GM12878 (cell line): ENCODE measurements at regions not wholly inside any gene's neighbourhood (a gene's known extent, or its start where the extent isn't known, plus 50 kb on each side); places are given as distances from the start of the nearest gene placed in this dataset.

Experiments
- ATAC-seq: fragments of 200-7000 bp; cut with Tn5 transposase; 3 replicates; pipeline ENCODE4 v1.9.1; 2020; ENCODE audit warnings: mild to moderate bottlenecking, moderate library complexity
- BruUV-seq: library from RNA; stranded (reverse); fragments of 400-500 nt; replicated peaks from 2 replicates; lab custom pipeline; 2021; lab: Mats Ljungman, UMichigan
- CTCF ChIA-PET: fragments of 300-600 bp; sonication (Branson Sonifier 250); formaldehyde crosslinking; extraction: SDS; loops from one replicate; lab custom pipeline; 2021; ENCODE audit warnings: inconsistent platforms; lab: Yijun Ruan, JAX
- POLR2A ChIA-PET: fragments of 350-600 bp; formaldehyde crosslinking; extraction: SDS; loops from one replicate; lab custom pipeline; 2021; ENCODE audit warnings: inconsistent platforms; lab: Charles Lee
- RAD21 ChIA-PET: fragments of 300-600 bp; sonication (Branson Sonifier 250); formaldehyde crosslinking; loops from one replicate; lab custom pipeline; 2023; ENCODE audit warnings: antibody characterized with exemption; ENCODE audit not compliant: unreplicated experiment; lab: Charles Lee
- SMC1A ChIA-PET: fragments of 300-600 bp; sonication (Branson Sonifier 250); formaldehyde crosslinking; loops from one replicate; lab custom pipeline; 2023; ENCODE audit not compliant: unreplicated experiment, uncharacterized antibody; lab: Charles Lee
- DNase-seq: peaks from one replicate; pipeline ENCODE4 v3.0.0-alpha.2; 2011; ENCODE audit warnings: low read depth, low spot score
- FAIRE-seq: peaks from 3 replicates; lab custom pipeline; 2011; peaks lifted over from hg19 to GRCh38; lab: Jason Lieb, UNC
- H2AFZ ChIP-seq: 2 replicates; pipeline ENCODE4 v1.6.0; 2011; ENCODE audit warnings: low read depth, low read length, control low read depth; ENCODE audit not compliant: control insufficient read depth
- H3K27ac ChIP-seq: 2 replicates; pipeline ENCODE4 v1.5.1; 2011; ENCODE audit warnings: control low read depth; ENCODE audit not compliant: control insufficient read depth, insufficient read depth
- H3K27me3 ChIP-seq, 2 experiments: replicated peaks in 1 of 2; 2 replicates each; pipeline versions ENCODE4 v1.6.0 to v1.6.1; 2011; ENCODE audit warnings: low read length in 1 of 2; ENCODE audit not compliant: control insufficient read depth in 2 of 2, insufficient read depth in 2 of 2
- H3K36me3 ChIP-seq, 2 experiments: 2 replicates each; pipeline ENCODE4 v1.5.1; 2011; ENCODE audit warnings: low read length in 1 of 2; ENCODE audit not compliant: control insufficient read depth in 2 of 2, insufficient read depth in 2 of 2
- H3K4me1 ChIP-seq: 2 replicates; pipeline ENCODE4 v1.6.1; 2011; ENCODE audit warnings: mild to moderate bottlenecking, low read length, moderate library complexity, mixed read lengths; ENCODE audit not compliant: control insufficient read depth, insufficient read depth
- H3K4me2 ChIP-seq: 2 replicates; pipeline ENCODE4 v1.6.0; 2011; ENCODE audit warnings: control low read depth; ENCODE audit not compliant: control insufficient read depth, insufficient read depth
- H3K4me3 ChIP-seq: fragments of 200-600 bp; sonication (generic); 2 replicates; pipeline ENCODE4 v1.5.1; 2016
- H3K79me2 ChIP-seq: 2 replicates; pipeline ENCODE4 v1.6.0; 2011; ENCODE audit warnings: low read length; ENCODE audit not compliant: control insufficient read depth, insufficient read depth
- H3K9ac ChIP-seq: 2 replicates; pipeline ENCODE4 v1.8.0; 2011; ENCODE audit warnings: low read length, control low read depth, mixed read lengths; ENCODE audit not compliant: control insufficient read depth, insufficient read depth
- H3K9me3 ChIP-seq: replicated peaks from 3 replicates; pipeline ENCODE4 v1.5.1; 2011; ENCODE audit warnings: mild to moderate bottlenecking, low read length; ENCODE audit not compliant: control insufficient read depth, insufficient read depth
- H4K20me1 ChIP-seq: 2 replicates; pipeline ENCODE4 v1.6.0; 2011; ENCODE audit not compliant: control insufficient read depth, insufficient read depth
- ATF7 ChIP-seq: fragments of 450-650 bp; IDR thresholded peaks from 2 replicates; pipeline ENCODE4 v1.6.1; 2016; ENCODE audit warnings: low read depth, mild to moderate bottlenecking
- EGR1 ChIP-seq, 2 experiments: IDR thresholded peaks; 1 replicate in 1 of 2; 2 replicates in 1 of 2; pipeline ENCODE4 v1.6.1; 2011 to 2012; ENCODE audit warnings: low read depth in 2 of 2, low read length in 2 of 2, borderline replicate concordance in 1 of 2, mild to moderate bottlenecking in 1 of 2, moderate library complexity in 1 of 2
- REST ChIP-seq: IDR thresholded peaks from 2 replicates; pipeline ENCODE4 v1.6.1; 2012; ENCODE audit warnings: mild to moderate bottlenecking, low read depth, low read length
- RFX5 ChIP-seq: IDR thresholded peaks from 2 replicates; pipeline ENCODE4 v1.6.1; 2011; ENCODE audit warnings: low read depth, low read length, improper control_type of control experiment
- SIN3A ChIP-seq: IDR thresholded peaks from 2 replicates; pipeline ENCODE4 v1.6.1; 2012; ENCODE audit warnings: low read depth, low read length, improper control_type of control experiment
- SMARCA5 ChIP-seq: fragments of 450-650 bp; IDR thresholded peaks from 2 replicates; pipeline ENCODE4 v1.6.1; 2017; ENCODE audit warnings: mild to moderate bottlenecking
- SP1 ChIP-seq: IDR thresholded peaks from one replicate; pipeline ENCODE4 v1.6.1; 2011; ENCODE audit warnings: low read depth, low read length
- SREBF1 ChIP-seq: IDR thresholded peaks from 2 replicates; pipeline ENCODE4 v1.6.1; 2012; ENCODE audit warnings: mild to moderate bottlenecking, low read length
- YY1 ChIP-seq: IDR thresholded peaks from 2 replicates; pipeline ENCODE4 v1.6.1; 2011; ENCODE audit warnings: low read depth, mild to moderate bottlenecking, low read length
- WGBS: methylation state at CpG from one replicate; pipeline ENCODE4 v1.1.6; 2016; ENCODE audit warnings: low lambda C conversion rate; ENCODE audit not compliant: insufficient replicate concordance, insufficient coverage; ENCODE audit errors: missing lambda C conversion rate; 5-methylcytosine and 5-hydroxymethylcytosine counted together
- in situ Hi-C: fragments of 300-500 bp; cut with MboI; formaldehyde crosslinking; loops from 9 replicates; pipeline ENCODE4 v1.14.3; 2018; ENCODE audit warnings: mixed read lengths
- intact Hi-C: fragments of 100-400 bp; cut with micrococcal nuclease; formaldehyde crosslinking; loops from one replicate; pipeline ENCODE4 v1.14.2; 2022; ENCODE audit not compliant: unreplicated experiment
- TF ChIP-seq, protein P1 (sequence below): fragments of 450-650 bp; IDR thresholded peaks from 2 replicates; pipeline ENCODE4 v1.6.1; 2017; ENCODE audit warnings: mild to moderate bottlenecking, moderate library complexity

GRCh38 chr1:79177844-79178243, 171.3 kb upstream of the ADGRL4 start:
- no peak for TF ChIP-seq YY1
- no TSS peak for BruUV-seq
- WGBS: 96% methylated on average over 1 of the region's 1 CpG
- intact Hi-C loops: no loop called here
- no peak for FAIRE-seq
- no peak overlapping the region for H3K27ac ChIP-seq
- SMC1A ChIA-PET: no interaction called here
- no peak for DNase-seq
- H3K9ac ChIP-seq: no peak overlapping the region
- no peaks in the 10 kb centered on the region for H4K20me1 ChIP-seq
- CTCF ChIA-PET: no interaction called here
- no peak overlapping the region for H3K4me2 ChIP-seq
- H2AFZ ChIP-seq: no peak overlapping the region
- H3K4me3 ChIP-seq: no peak overlapping the region
- in situ Hi-C loops: no loop called here
- no peaks in the 10 kb centered on the region; the same call in 2 of the 3 replicates for H3K9me3 ChIP-seq
- H3K4me1 ChIP-seq: no peaks in the 10 kb centered on the region
- ATAC-seq: no peak
- POLR2A ChIA-PET: no interaction called here
- RAD21 ChIA-PET: no interaction called here
- H3K36me3 ChIP-seq: no peaks in the 10 kb centered on the region
- H3K79me2 ChIP-seq: no peaks in the 10 kb centered on the region
- no peaks in the 10 kb centered on the region for H3K27me3 ChIP-seq

DNA sequence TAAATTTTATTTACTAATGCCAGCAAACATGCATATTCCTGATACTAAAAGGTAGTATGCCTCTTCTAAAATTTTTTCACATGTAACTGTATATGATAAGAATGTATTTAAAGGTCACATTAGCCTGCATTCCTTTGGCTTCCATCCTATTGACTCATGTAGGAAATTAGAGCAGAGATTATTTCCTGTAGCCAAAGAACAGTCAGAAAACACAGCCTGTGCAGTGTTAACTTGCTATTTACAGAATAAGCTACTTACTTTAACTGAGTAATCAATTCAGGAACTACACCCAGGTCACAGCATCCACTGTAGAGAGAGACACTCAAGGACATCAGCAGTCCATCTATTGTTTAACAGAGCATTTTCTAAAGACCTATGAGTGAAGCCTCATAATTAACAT, 154.5 kb upstream of the ADGRL4 start:
- Histone ChIP-seq H3K4me2 (no peak overlapping the region), H3K27me3 (no peaks in the 10 kb centered on the region), H2AFZ (no peak overlapping the region), H4K20me1 (no peaks in the 10 kb centered on the region), H3K4me1 (no peaks in the 10 kb centered on the region), H3K79me2 (no peaks in the 10 kb centered on the region), H3K36me3 (no peaks in the 10 kb centered on the region), H3K9ac (no peak overlapping the region), H3K27ac (no peak overlapping the region), H3K9me3 (no peaks in the 10 kb centered on the region), H3K4me3 (no peak overlapping the region)
- ATAC-seq: no peak
- ChIA-PET SMC1A (no interaction called here), RAD21 (no interaction called here), POLR2A (no interaction called here), CTCF (no interaction called here)
- DNase-seq: no peak
- in situ Hi-C loops (no loop called here), intact Hi-C loops (no loop called here)
- FAIRE-seq: peak; percentile 35
- no TSS peak for BruUV-seq
- TF ChIP-seq RFX5 (no peak), SREBF1 (no peak), ATF7 (no peak), SIN3A (no peak), REST (no peak), EGR1 (IDR thresholded peaks at IDR 0.05; ENCODE audit: borderline replicate concordance in 1 of 2, low read depth in 2 of 2, low read length in 2 of 2) (no peak), YY1 (no peak), SMARCA5 (no peak), SP1 (no peak)
- TF ChIP-seq, protein P1, sequence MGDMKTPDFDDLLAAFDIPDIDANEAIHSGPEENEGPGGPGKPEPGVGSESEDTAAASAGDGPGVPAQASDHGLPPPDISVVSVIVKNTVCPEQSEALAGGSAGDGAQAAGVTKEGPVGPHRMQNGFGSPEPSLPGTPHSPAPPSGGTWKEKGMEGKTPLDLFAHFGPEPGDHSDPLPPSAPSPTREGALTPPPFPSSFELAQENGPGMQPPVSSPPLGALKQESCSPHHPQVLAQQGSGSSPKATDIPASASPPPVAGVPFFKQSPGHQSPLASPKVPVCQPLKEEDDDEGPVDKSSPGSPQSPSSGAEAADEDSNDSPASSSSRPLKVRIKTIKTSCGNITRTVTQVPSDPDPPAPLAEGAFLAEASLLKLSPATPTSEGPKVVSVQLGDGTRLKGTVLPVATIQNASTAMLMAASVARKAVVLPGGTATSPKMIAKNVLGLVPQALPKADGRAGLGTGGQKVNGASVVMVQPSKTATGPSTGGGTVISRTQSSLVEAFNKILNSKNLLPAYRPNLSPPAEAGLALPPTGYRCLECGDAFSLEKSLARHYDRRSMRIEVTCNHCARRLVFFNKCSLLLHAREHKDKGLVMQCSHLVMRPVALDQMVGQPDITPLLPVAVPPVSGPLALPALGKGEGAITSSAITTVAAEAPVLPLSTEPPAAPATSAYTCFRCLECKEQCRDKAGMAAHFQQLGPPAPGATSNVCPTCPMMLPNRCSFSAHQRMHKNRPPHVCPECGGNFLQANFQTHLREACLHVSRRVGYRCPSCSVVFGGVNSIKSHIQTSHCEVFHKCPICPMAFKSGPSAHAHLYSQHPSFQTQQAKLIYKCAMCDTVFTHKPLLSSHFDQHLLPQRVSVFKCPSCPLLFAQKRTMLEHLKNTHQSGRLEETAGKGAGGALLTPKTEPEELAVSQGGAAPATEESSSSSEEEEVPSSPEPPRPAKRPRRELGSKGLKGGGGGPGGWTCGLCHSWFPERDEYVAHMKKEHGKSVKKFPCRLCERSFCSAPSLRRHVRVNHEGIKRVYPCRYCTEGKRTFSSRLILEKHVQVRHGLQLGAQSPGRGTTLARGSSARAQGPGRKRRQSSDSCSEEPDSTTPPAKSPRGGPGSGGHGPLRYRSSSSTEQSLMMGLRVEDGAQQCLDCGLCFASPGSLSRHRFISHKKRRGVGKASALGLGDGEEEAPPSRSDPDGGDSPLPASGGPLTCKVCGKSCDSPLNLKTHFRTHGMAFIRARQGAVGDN: no peak
